ENCODE measurements at regions not wholly inside any gene's neighbourhood (a gene's known extent, or its start where the extent isn't known, plus 50 kb on each side); places are given as distances from the start of the nearest gene placed in this dataset.

DNA sequence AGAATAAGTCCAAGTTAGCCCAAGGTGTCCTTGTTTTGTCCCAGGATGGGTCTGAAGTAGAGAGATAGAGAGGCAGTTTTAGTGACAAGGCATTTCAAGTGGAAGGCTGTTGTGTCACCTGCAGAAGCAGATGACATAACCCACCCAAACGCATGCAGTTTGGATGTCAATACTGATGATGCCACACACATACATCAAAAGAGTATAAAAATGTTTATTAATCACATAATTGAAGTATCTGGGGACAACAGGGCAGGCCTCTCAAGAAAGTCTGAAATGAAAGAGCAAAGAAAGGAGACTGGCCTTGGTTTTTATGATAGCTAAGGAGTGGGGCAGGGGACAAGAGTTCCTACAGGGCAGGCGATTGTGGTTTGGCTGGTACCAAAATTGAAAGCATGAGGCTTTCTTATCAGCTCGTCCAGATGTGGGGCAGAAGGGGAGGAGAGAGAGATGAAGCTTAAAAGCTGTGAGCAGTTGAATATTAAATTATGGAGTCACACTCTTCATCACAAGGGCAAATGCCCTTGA lies 78.4 kb upstream of the TSPAN8 start:
- CTCF ChIA-PET: no interaction called here
- no TSS peak for BruUV-seq (replicated peaks)
- intact Hi-C loops (cut with micrococcal nuclease): no loop called here

DNA sequence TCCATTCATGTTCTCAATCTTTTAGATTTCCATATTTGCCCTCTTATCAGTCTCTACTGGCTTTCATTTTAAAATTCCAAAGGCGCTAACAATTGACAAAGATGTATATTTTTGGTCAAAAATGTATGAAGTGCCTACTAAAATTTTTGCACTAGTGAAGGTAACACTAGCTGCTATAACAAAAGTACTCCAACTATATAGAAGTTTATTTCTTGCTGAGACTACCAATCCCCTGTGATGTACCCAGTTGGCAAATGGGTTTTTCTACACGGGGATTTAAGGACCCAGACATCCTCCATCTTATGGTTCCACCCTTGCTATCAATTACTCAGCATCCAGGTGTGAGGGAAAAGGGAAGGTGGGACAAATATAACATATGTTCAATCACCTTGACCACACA lies 75.3 kb upstream of the TSPAN8 start:
- Histone ChIP-seq H4K20me1 (ENCODE audit: insufficient read depth) (no peaks in the 10 kb centered on the region), H3K4me2 (ENCODE audit: low read length) (no peak overlapping the region), H3K4me1 (ENCODE audit: control insufficient read depth in 1 of 2, insufficient read depth in 2 of 2, low read length in 2 of 2) (no peaks in the 10 kb centered on the region), H2AFZ (ENCODE audit: low read depth, low read length, poor library complexity, severe bottlenecking) (no peak overlapping the region), H3K79me2 (ENCODE audit: insufficient read depth, low read length) (no peaks in the 10 kb centered on the region), H3K9me3 (ENCODE audit: control insufficient read depth in 1 of 2, insufficient read depth in 1 of 2, low read depth in 1 of 2, low read length in 2 of 2) (no peaks in the 10 kb centered on the region), H3K27ac (ENCODE audit: low read depth, low read length) (no peak overlapping the region), H3K9me2 (ENCODE audit: insufficient read depth) (no peaks in the 10 kb centered on the region), H3K9ac (ENCODE audit: low read length) (no peak overlapping the region), H3K27me3 (ENCODE audit: insufficient read depth, low read length) (no peaks in the 10 kb centered on the region), H3K36me3 (ENCODE audit: control insufficient read depth in 1 of 2, insufficient read depth in 2 of 2, low read length in 2 of 2) (no peaks in the 10 kb centered on the region), H3K4me3 (replicated peaks in 1 of 2; ENCODE audit: low read depth in 1 of 2, low read length in 2 of 2) (no peak overlapping the region)
- ChIA-PET CTCF (no interaction called here), POLR2A (no interaction called here), RAD21 (ENCODE audit: low non-redundant PET in 1 of 2, low total read pairs in 2 of 2, uncharacterized antibody in 2 of 2, unreplicated experiment in 2 of 2) (no interaction called here)
- intact Hi-C loops (cut with micrococcal nuclease): no loop called here
- DNase-seq (ENCODE audit: low read depth, low spot score) (no peak), ATAC-seq (no peak)
- no TSS peak for BruUV-seq (replicated peaks)
- TF ChIP-seq ELF1 (IDR thresholded peaks at IDR 0.05; ENCODE audit: borderline replicate concordance, low read depth) (no peak), ZFX (IDR thresholded peaks at IDR 0.05) (no peak), CBX3 (IDR thresholded peaks at IDR 0.05; ENCODE audit: low read depth) (no peak), JUND (IDR thresholded peaks at IDR 0.05) (no peak), YY1 (IDR thresholded peaks at IDR 0.05; ENCODE audit: extremely low read depth, insufficient replicate concordance, low read depth, low read length) (no peak), EGR1 (IDR thresholded peaks at IDR 0.05; ENCODE audit: low read depth) (no peak), ZNF274 (IDR thresholded peaks at IDR 0.05; ENCODE audit: low read depth, low read length) (no peak), CEBPB (IDR thresholded peaks at IDR 0.05; ENCODE audit: low read depth) (no peak), RAD21 (IDR thresholded peaks at IDR 0.05; ENCODE audit: low read depth) (no peak), SP1 (IDR thresholded peaks at IDR 0.05; ENCODE audit: low read depth) (no peak), EZH2phosphoT487 (IDR thresholded peaks at IDR 0.05; ENCODE audit: borderline replicate concordance) (no peak), POLR2AphosphoS5 (IDR thresholded peaks at IDR 0.05; ENCODE audit: low read depth, low read length) (no peak), FOSL1 (IDR thresholded peaks at IDR 0.05; ENCODE audit: low read depth) (no peak)
- TF ChIP-seq, protein P1, sequence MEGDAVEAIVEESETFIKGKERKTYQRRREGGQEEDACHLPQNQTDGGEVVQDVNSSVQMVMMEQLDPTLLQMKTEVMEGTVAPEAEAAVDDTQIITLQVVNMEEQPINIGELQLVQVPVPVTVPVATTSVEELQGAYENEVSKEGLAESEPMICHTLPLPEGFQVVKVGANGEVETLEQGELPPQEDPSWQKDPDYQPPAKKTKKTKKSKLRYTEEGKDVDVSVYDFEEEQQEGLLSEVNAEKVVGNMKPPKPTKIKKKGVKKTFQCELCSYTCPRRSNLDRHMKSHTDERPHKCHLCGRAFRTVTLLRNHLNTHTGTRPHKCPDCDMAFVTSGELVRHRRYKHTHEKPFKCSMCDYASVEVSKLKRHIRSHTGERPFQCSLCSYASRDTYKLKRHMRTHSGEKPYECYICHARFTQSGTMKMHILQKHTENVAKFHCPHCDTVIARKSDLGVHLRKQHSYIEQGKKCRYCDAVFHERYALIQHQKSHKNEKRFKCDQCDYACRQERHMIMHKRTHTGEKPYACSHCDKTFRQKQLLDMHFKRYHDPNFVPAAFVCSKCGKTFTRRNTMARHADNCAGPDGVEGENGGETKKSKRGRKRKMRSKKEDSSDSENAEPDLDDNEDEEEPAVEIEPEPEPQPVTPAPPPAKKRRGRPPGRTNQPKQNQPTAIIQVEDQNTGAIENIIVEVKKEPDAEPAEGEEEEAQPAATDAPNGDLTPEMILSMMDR (IDR thresholded peaks at IDR 0.05 in 2 of 3, conservative IDR thresholded peaks at IDR 0.05 in 1 of 3; ENCODE audit: borderline replicate concordance in 1 of 3, insufficient read depth in 1 of 3, low read depth in 2 of 3, low read length in 2 of 3): no peak
- TF ChIP-seq, protein P2, sequence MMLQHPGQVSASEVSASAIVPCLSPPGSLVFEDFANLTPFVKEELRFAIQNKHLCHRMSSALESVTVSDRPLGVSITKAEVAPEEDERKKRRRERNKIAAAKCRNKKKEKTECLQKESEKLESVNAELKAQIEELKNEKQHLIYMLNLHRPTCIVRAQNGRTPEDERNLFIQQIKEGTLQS (IDR thresholded peaks at IDR 0.05): no peak
- TF ChIP-seq, protein P3, sequence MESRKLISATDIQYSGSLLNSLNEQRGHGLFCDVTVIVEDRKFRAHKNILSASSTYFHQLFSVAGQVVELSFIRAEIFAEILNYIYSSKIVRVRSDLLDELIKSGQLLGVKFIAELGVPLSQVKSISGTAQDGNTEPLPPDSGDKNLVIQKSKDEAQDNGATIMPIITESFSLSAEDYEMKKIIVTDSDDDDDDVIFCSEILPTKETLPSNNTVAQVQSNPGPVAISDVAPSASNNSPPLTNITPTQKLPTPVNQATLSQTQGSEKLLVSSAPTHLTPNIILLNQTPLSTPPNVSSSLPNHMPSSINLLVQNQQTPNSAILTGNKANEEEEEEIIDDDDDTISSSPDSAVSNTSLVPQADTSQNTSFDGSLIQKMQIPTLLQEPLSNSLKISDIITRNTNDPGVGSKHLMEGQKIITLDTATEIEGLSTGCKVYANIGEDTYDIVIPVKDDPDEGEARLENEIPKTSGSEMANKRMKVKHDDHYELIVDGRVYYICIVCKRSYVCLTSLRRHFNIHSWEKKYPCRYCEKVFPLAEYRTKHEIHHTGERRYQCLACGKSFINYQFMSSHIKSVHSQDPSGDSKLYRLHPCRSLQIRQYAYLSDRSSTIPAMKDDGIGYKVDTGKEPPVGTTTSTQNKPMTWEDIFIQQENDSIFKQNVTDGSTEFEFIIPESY (IDR thresholded peaks at IDR 0.05; ENCODE audit: extremely low read depth, insufficient replicate concordance, low read length): no peak
- TF ChIP-seq, protein P4, sequence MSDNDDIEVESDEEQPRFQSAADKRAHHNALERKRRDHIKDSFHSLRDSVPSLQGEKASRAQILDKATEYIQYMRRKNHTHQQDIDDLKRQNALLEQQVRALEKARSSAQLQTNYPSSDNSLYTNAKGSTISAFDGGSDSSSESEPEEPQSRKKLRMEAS (IDR thresholded peaks at IDR 0.05): no peak

More for the DNA sequence above, 78.4 kb upstream of the TSPAN8 start:
- ChIA-PET POLR2A (no interaction called here), RAD21 (ENCODE audit: low non-redundant PET in 1 of 2, low total read pairs in 2 of 2, uncharacterized antibody in 2 of 2, unreplicated experiment in 2 of 2) (no interaction called here)
- H3K27ac ChIP-seq (ENCODE audit: low read depth, low read length): no peak overlapping the region
- no peaks in the 10 kb centered on the region for H3K9me2 ChIP-seq (ENCODE audit: insufficient read depth)
- H3K4me1 ChIP-seq (ENCODE audit: control insufficient read depth in 1 of 2, insufficient read depth in 2 of 2, low read length in 2 of 2): no peaks in the 10 kb centered on the region
- no peaks in the 10 kb centered on the region for H3K79me2 ChIP-seq (ENCODE audit: insufficient read depth, low read length)
- TF ChIP-seq SP1 (IDR thresholded peaks at IDR 0.05; ENCODE audit: low read depth) (no peak), CEBPB (IDR thresholded peaks at IDR 0.05; ENCODE audit: low read depth) (no peak), YY1 (IDR thresholded peaks at IDR 0.05; ENCODE audit: extremely low read depth, insufficient replicate concordance, low read depth, low read length) (no peak), POLR2AphosphoS5 (IDR thresholded peaks at IDR 0.05; ENCODE audit: low read depth, low read length) (no peak), SRF (IDR thresholded peaks at IDR 0.05; ENCODE audit: low read depth) (no peak)
- no peak overlapping the region for H3K4me3 ChIP-seq (replicated peaks in 1 of 2; ENCODE audit: low read depth in 1 of 2, low read length in 2 of 2)
- DNase-seq (ENCODE audit: low read depth, low spot score): no peak
- no peaks in the 10 kb centered on the region for H3K9me3 ChIP-seq (ENCODE audit: control insufficient read depth in 1 of 2, insufficient read depth in 1 of 2, low read depth in 1 of 2, low read length in 2 of 2)
- no peak for ATAC-seq
- H3K27me3 ChIP-seq (ENCODE audit: insufficient read depth, low read length): no peaks in the 10 kb centered on the region
- no peak overlapping the region for H3K9ac ChIP-seq (ENCODE audit: low read length)
- no peaks in the 10 kb centered on the region for H3K36me3 ChIP-seq (ENCODE audit: control insufficient read depth in 1 of 2, insufficient read depth in 2 of 2, low read length in 2 of 2)
- no peaks in the 10 kb centered on the region for H4K20me1 ChIP-seq (ENCODE audit: insufficient read depth)
- H2AFZ ChIP-seq (ENCODE audit: low read depth, low read length, poor library complexity, severe bottlenecking): no peak overlapping the region
- no peak overlapping the region for H3K4me2 ChIP-seq (ENCODE audit: low read length)

Data from HCT116 (cell line).